Prostate gland (tissue), 2 donors: ENCODE measurements at regions not wholly inside any gene's neighbourhood (a gene's known extent, or its start where the extent isn't known, plus 50 kb on each side); places are given as distances from the start of the nearest gene placed in this dataset.

Experiments used
- DNase-seq: peaks from one replicate; pipeline ENCODE4 v3.0.0-alpha.2; 2019; ENCODE audit warnings: low spot score
- H3K27ac ChIP-seq, 2 donors: fragments of 200-600 bp; sonication (generic); 2 replicates each; pipeline ENCODE4 v1.5.1; 2017 to 2019
- H3K27me3 ChIP-seq: fragments of 200-600 bp; sonication (generic); replicated peaks from 2 replicates; pipeline ENCODE4 v1.5.1; 2019; ENCODE audit not compliant: insufficient read depth
- H3K36me3 ChIP-seq, 2 donors: fragments of 200-600 bp; sonication (generic); 1 replicate in 1 of 2; 2 replicates in 1 of 2; pipeline versions ENCODE4 v1.5.1 to v1.8.1; 2017 to 2019
- H3K4me1 ChIP-seq: fragments of 200-600 bp; sonication (generic); replicated peaks from 2 replicates; pipeline ENCODE4 v1.5.1; 2019
- H3K4me3 ChIP-seq, 2 donors: fragments of 200-600 bp; sonication (generic); 2 replicates each; pipeline ENCODE4 v1.5.1; 2017 to 2019
- H3K9me3 ChIP-seq: fragments of 200-600 bp; sonication (generic); 2 replicates; pipeline ENCODE4 v1.5.1; 2017
- POLR2A ChIP-seq: fragments of 450-650 bp; IDR thresholded peaks from one replicate; pipeline ENCODE4 v1.6.1; 2016; ENCODE audit warnings: antibody characterized with exemption, mild to moderate bottlenecking
- POLR2AphosphoS5 ChIP-seq: sonication (generic); formaldehyde crosslinking; IDR thresholded peaks from one replicate; pipeline ENCODE4 v1.6.1; 2017; ENCODE audit warnings: antibody characterized with exemption
- WGBS: methylation state at CpG from one replicate; pipeline ENCODE4 v1.1.5; 2018; 5-methylcytosine and 5-hydroxymethylcytosine counted together
- intact Hi-C: fragments of 100-400 bp; cut with DNase I; formaldehyde crosslinking; loops from one replicate; pipeline ENCODE4 v1.14.2; 2022
- TF ChIP-seq, protein P1 (sequence below), 4 experiments: fragments of 200-600 bp in 2 of 4; fragments of 450-650 bp in 2 of 4; sonication (generic) in 2 of 4; IDR thresholded peaks; 1 replicate in 3 of 4; 2 replicates in 1 of 4; pipeline ENCODE4 v1.5.1; 2016 to 2019; ENCODE audit warnings: antibody characterized with exemption in 4 of 4, mild to moderate bottlenecking in 2 of 4, moderate library complexity in 2 of 4

DNA sequence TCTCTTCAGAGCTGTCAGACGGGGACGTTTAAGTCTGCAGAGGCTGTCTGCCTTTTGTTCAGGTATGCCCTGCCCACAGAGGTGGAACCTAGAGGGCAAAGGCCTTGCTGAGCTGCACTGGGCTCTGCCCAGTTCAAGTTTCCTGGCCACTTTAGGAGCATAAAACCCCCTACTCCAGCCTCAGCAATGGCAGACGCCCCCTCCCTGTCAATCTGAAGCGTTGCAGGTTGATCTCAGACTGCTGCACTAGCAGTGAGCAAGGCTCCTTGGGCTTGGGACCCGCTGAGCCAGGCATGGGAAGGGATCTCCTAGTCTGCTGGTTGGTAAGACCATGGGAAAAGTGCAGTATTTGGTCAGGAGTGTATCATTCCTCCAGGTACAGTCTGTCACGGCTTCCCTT, 66.6 kb upstream of the TP53I11 start:
- 59% methylated on average over 6 of the region's 6 CpGs for WGBS
- no peaks in the 10 kb centered on the region for H3K9me3 ChIP-seq
- TF ChIP-seq POLR2A (no peak), POLR2AphosphoS5 (no peak)
- TF ChIP-seq, protein P1, sequence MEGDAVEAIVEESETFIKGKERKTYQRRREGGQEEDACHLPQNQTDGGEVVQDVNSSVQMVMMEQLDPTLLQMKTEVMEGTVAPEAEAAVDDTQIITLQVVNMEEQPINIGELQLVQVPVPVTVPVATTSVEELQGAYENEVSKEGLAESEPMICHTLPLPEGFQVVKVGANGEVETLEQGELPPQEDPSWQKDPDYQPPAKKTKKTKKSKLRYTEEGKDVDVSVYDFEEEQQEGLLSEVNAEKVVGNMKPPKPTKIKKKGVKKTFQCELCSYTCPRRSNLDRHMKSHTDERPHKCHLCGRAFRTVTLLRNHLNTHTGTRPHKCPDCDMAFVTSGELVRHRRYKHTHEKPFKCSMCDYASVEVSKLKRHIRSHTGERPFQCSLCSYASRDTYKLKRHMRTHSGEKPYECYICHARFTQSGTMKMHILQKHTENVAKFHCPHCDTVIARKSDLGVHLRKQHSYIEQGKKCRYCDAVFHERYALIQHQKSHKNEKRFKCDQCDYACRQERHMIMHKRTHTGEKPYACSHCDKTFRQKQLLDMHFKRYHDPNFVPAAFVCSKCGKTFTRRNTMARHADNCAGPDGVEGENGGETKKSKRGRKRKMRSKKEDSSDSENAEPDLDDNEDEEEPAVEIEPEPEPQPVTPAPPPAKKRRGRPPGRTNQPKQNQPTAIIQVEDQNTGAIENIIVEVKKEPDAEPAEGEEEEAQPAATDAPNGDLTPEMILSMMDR (IDR thresholded peaks at IDR 0.05): no peak
- no peaks in the 10 kb centered on the region for H3K4me1 ChIP-seq
- no peak overlapping the region for H3K4me3 ChIP-seq
- intact Hi-C loops: no loop called here
- no peak for DNase-seq
- H3K27me3 ChIP-seq: no peaks in the 10 kb centered on the region
- no peak overlapping the region for H3K27ac ChIP-seq
- no peaks in the 10 kb centered on the region for H3K36me3 ChIP-seq

DNA sequence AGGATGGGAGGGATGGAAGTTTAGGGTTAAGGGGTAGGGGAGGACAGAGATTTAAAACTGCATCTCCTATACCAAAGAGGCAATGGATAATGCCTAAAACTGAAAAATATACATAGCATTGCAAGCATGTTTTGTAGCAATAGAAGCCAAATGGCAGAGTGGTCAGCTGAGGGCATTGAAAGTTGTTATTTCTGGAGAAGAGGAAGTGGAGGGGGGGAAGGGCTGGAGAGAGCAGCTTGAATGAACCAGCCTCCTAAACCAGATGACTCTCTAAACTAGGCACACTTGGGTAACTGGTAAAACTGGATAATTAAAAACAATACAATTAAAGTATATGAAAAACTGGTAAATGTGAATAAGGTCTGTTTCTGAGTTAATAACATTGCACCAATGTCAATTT, 70.3 kb upstream of the TP53I11 start:
- intact Hi-C loops: no loop called here
- H3K9me3 ChIP-seq: no peaks in the 10 kb centered on the region
- H3K27me3 ChIP-seq: no peaks in the 10 kb centered on the region
- no peak overlapping the region for H3K27ac ChIP-seq
- no peak for DNase-seq
- H3K4me3 ChIP-seq: no peak overlapping the region
- no peaks in the 10 kb centered on the region for H3K4me1 ChIP-seq
- TF ChIP-seq POLR2AphosphoS5: no peak
- TF ChIP-seq POLR2A: no peak
- TF ChIP-seq, protein P1 (IDR thresholded peaks at IDR 0.05): no peak
- H3K36me3 ChIP-seq: no peaks in the 10 kb centered on the region

DNA sequence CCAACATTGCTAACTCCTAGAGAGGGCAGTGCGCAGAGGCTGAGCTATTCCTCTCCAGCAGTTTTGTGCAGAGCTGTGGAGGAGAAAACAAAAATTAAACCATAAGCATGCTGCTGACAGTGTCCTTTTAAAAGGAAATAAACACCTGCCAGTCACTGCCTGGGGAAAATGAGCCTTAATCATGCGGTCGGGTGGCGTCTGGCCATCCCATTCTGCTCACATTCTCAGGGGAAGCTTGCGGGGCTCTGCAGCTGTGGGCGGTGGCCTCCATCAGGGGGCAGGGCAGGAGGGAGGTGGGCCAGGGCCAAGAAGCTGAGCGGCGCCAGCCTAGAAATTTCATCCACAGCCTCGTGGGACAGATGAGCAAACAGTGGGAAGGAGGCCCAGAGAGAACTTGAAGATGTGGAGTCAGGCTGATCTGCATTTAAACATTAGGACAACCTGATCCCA, 71.0 kb upstream of the TP53I11 start:
- H3K9me3 ChIP-seq: no peaks in the 10 kb centered on the region
- no peak for TF ChIP-seq POLR2AphosphoS5
- TF ChIP-seq POLR2A: no peak
- TF ChIP-seq, protein P1 (IDR thresholded peaks at IDR 0.05): no peak
- H3K27ac ChIP-seq: no peak overlapping the region
- intact Hi-C loops: no loop called here
- H3K4me3 ChIP-seq: no peak overlapping the region
- no peaks in the 10 kb centered on the region for H3K36me3 ChIP-seq
- H3K27me3 ChIP-seq: no peaks in the 10 kb centered on the region
- no peaks in the 10 kb centered on the region for H3K4me1 ChIP-seq
- DNase-seq: no peak
- WGBS: 9% methylated on average over 9 of the region's 9 CpGs

- H3K4me1 ChIP-seq: no peaks in the 10 kb centered on the region
- TF ChIP-seq POLR2AphosphoS5: no peak
- no peak for TF ChIP-seq POLR2A
- TF ChIP-seq, protein P1 (IDR thresholded peaks at IDR 0.05): no peak
- no peaks in the 10 kb centered on the region for H3K9me3 ChIP-seq
- H3K27ac ChIP-seq: no peak overlapping the region
- intact Hi-C loops: no loop called here
- DNase-seq: no peak
- H3K27me3 ChIP-seq: no peaks in the 10 kb centered on the region
- no peak overlapping the region for H3K4me3 ChIP-seq
- 76% methylated on average over 9 of the region's 9 CpGs for WGBS
- H3K36me3 ChIP-seq: no peaks in the 10 kb centered on the region
Observed at GRCh38 chr11:45022294-45023064, 71.8 kb upstream of the TP53I11 start.

DNA sequence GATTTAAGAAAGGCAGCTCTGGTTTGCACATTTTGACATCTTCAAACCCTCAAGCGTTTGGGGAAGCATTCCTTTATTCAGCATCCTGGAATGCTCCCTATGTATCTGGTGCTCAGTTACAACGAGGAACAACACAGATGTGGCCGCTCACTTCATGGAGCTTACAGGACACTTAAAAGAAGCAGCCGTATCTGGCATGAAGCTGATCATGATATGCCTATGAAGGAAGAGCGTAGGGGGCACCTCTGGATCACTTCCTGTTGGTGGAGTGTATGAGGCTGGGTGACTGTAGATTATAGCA, 72.3 kb upstream of the TP53I11 start:
- H3K27ac ChIP-seq: no peak overlapping the region
- no peaks in the 10 kb centered on the region for H3K27me3 ChIP-seq
- TF ChIP-seq POLR2AphosphoS5 (no peak), POLR2A (no peak)
- TF ChIP-seq, protein P1 (IDR thresholded peaks at IDR 0.05): no peak
- intact Hi-C loops: no loop called here
- 75% methylated on average over 5 of the region's 5 CpGs for WGBS
- no peak for DNase-seq
- no peaks in the 10 kb centered on the region for H3K9me3 ChIP-seq
- no peaks in the 10 kb centered on the region for H3K36me3 ChIP-seq
- H3K4me3 ChIP-seq: no peak overlapping the region
- H3K4me1 ChIP-seq: no peaks in the 10 kb centered on the region
